HEK293T (cell line): ENCODE measurements at regions not wholly inside any gene's neighbourhood (a gene's known extent, or its start where the extent isn't known, plus 50 kb on each side); places are given as distances from the start of the nearest gene placed in this dataset.

ENCODE experiments used
- ARNT ChIP-seq: fragments of 450-650 bp; IDR thresholded peaks from 2 replicates; pipeline ENCODE4 v1.6.1; 2017; ENCODE audit warnings: mild to moderate bottlenecking
- BHLHE40 ChIP-seq: fragments of 450-650 bp; IDR thresholded peaks from 2 replicates; pipeline ENCODE4 v1.6.1; 2016; ENCODE audit warnings: mild to moderate bottlenecking, moderate library complexity, borderline replicate concordance
- CTBP1 ChIP-seq: fragments of 450-650 bp; IDR thresholded peaks from 2 replicates; pipeline ENCODE4 v1.6.1; 2016; ENCODE audit warnings: borderline replicate concordance
- ELF4 ChIP-seq: fragments of 450-650 bp; IDR thresholded peaks from 2 replicates; pipeline ENCODE4 v1.6.1; 2017; ENCODE audit warnings: antibody characterized with exemption
- FOXA1 ChIP-seq: fragments of 450-650 bp; IDR thresholded peaks from 2 replicates; pipeline ENCODE4 v1.6.1; 2016; ENCODE audit warnings: mild to moderate bottlenecking
- FOXK2 ChIP-seq: fragments of 450-650 bp; IDR thresholded peaks from 2 replicates; pipeline ENCODE4 v1.6.1; 2016; ENCODE audit warnings: mild to moderate bottlenecking
- FOXM1 ChIP-seq: fragments of 450-650 bp; IDR thresholded peaks from 2 replicates; pipeline ENCODE4 v1.6.1; 2017; ENCODE audit warnings: mild to moderate bottlenecking, borderline replicate concordance
- HDGF ChIP-seq: fragments of 450-650 bp; IDR thresholded peaks from 2 replicates; pipeline ENCODE4 v1.6.1; 2017; ENCODE audit warnings: antibody characterized with exemption, borderline replicate concordance
- LEF1 ChIP-seq: fragments of 450-650 bp; IDR thresholded peaks from 2 replicates; pipeline ENCODE4 v1.6.1; 2017; ENCODE audit warnings: mild to moderate bottlenecking, borderline replicate concordance
- NFRKB ChIP-seq: fragments of 450-650 bp; IDR thresholded peaks from 2 replicates; pipeline ENCODE4 v1.6.1; 2016; ENCODE audit warnings: mild to moderate bottlenecking, moderate library complexity
- SP1 ChIP-seq: fragments of 450-650 bp; IDR thresholded peaks from 2 replicates; pipeline ENCODE4 v1.6.1; 2017
- SUZ12 ChIP-seq: fragments of 450-650 bp; IDR thresholded peaks from 2 replicates; pipeline ENCODE4 v1.6.1; 2016; ENCODE audit warnings: mild to moderate bottlenecking
- TARDBP ChIP-seq: fragments of 450-650 bp; IDR thresholded peaks from 2 replicates; pipeline ENCODE4 v1.6.1; 2016

GRCh38 chr22:47357493-47357892 lies 595.0 kb downstream of the TBC1D22A start:
- TF ChIP-seq SP1 (no peak), FOXM1 (no peak), SUZ12 (no peak), ELF4 (no peak), BHLHE40 (no peak), TARDBP (no peak), FOXK2 (no peak), ARNT (no peak), LEF1 (no peak), CTBP1 (no peak), NFRKB (no peak), FOXA1 (no peak), HDGF (no peak)
